Adrenal gland (tissue), 9 donors: ENCODE measurements at regions not wholly inside any gene's neighbourhood (a gene's known extent, or its start where the extent isn't known, plus 50 kb on each side); places are given as distances from the start of the nearest gene placed in this dataset.

Experiments used
- DNase-seq, 7 donors: peaks; one replicate each; pipeline ENCODE4 v3.0.0-alpha.2; 2019 to 2020
- H3K27ac ChIP-seq, 5 donors: fragments of 200-600 bp; sonication (generic) in 4 of 5; 1 replicate in 3 of 5; 2 replicates in 2 of 5; pipeline versions ENCODE4 v1.5.1 to v1.8.0; 2016 to 2020; ENCODE audit warnings: mild to moderate bottlenecking in 1 of 5
- H3K27me3 ChIP-seq: fragments of 200-600 bp; 2 replicates; pipeline ENCODE4 v1.8.0; 2021
- H3K36me3 ChIP-seq, 2 donors: fragments of 200-600 bp; replicated peaks in 1 of 2; 1 replicate in 1 of 2; 2 replicates in 1 of 2; pipeline versions ENCODE4 v1.5.1 to v1.8.0; 2018 to 2022
- H3K4me1 ChIP-seq, 2 donors: fragments of 200-600 bp; replicated peaks in 1 of 2; 1 replicate in 1 of 2; 2 replicates in 1 of 2; pipeline versions ENCODE4 v1.5.1 to v1.8.0; 2018 to 2021
- H3K4me3 ChIP-seq, 4 donors: fragments of 200-600 bp; sonication (generic) in 3 of 4; one replicate each; pipeline ENCODE4 v1.5.1; 2016 to 2018
- H3K9me3 ChIP-seq, 3 donors: fragments of 200-600 bp; sonication (generic) in 1 of 3; replicated peaks in 1 of 3; 1 replicate in 2 of 3; 2 replicates in 1 of 3; pipeline versions ENCODE4 v1.5.1 to v1.8.0; 2016 to 2021
- CTCF ChIP-seq, 6 experiments: fragments of 450-650 bp in 4 of 6; fragments of 200-600 bp in 2 of 6; sonication (generic) in 1 of 6; IDR thresholded peaks; 1 replicate in 5 of 6; 2 replicates in 1 of 6; pipeline versions ENCODE4 v1.5.1 to v1.8.0; 2016 to 2021; ENCODE audit warnings: antibody characterized with exemption in 6 of 6, mild to moderate bottlenecking in 2 of 6, moderate library complexity in 1 of 6
- POLR2A ChIP-seq, 2 donors: fragments of 450-650 bp; IDR thresholded peaks; one replicate each; pipeline ENCODE4 v1.6.1; 2017; ENCODE audit warnings: antibody characterized with exemption in 2 of 2, mild to moderate bottlenecking in 2 of 2, moderate library complexity in 1 of 2
- WGBS, 4 donors: extraction: QIAGEN DNeasy Blood & Tissue Kit in 2 of 4; methylation state at CpG; one replicate each; pipeline versions ENCODE4 v1.1.5 to v1.1.7; 2013 to 2017; 5-methylcytosine and 5-hydroxymethylcytosine counted together
- intact Hi-C, 2 donors: fragments of 100-400 bp; cut with DNase I; formaldehyde crosslinking; loops; one replicate each; pipeline versions ENCODE4 v1.14.1 to v1.15.0; 2022 to 2023
- donor health status: healthy with polysubstance abuse.
- donor health status: Bipolar disorder and iron deficiency.
- donor health status: DM: yes; HTN: yes; CAD: no.
- donor health status: DM: no; HTN: no; CAD: no.
- donor health status: DM: no; HTN: no; CAD: no.

GRCh38 chr10:36173364-36173763 is 531.3 kb upstream of the FZD8 start:
- H3K36me3 ChIP-seq, result no peaks in the 10 kb centered on the region
- H3K4me1 ChIP-seq, result peaks cover 0 to 14% of the 10 kb centered on the region in 2 donors
- intact Hi-C loops, result no loop called here
- DNase-seq, result peak in 3 of 7 donors; percentile 10 to 54 (median 20)
- no peaks in the 10 kb centered on the region for H3K9me3 ChIP-seq
- TF ChIP-seq CTCF (IDR thresholded peaks at IDR 0.05), result no peak
- TF ChIP-seq POLR2A (IDR thresholded peaks at IDR 0.05), result no peak
- no peak overlapping the region for H3K27ac ChIP-seq
- 42 to 65% (median 55%) methylated on average over 4 of the region's 4 CpGs for WGBS, 4 donors
- H3K27me3 ChIP-seq, result no peaks in the 10 kb centered on the region
- no peak overlapping the region for H3K4me3 ChIP-seq

GRCh38 chr10:36171953-36172940 is 530.2 kb upstream of the FZD8 start:
- Histone ChIP-seq H3K27ac (peak overlapping the region in 1 of 5 donors; percentile 12), H3K36me3 (no peaks in the 10 kb centered on the region), H3K9me3 (no peaks in the 10 kb centered on the region), H3K27me3 (no peaks in the 10 kb centered on the region), H3K4me1 (peaks cover 0 to 14% of the 10 kb centered on the region in 2 donors), H3K4me3 (no peak overlapping the region)
- no peak for TF ChIP-seq CTCF (IDR thresholded peaks at IDR 0.05)
- TF ChIP-seq POLR2A (IDR thresholded peaks at IDR 0.05), result no peak
- intact Hi-C loops, result no loop called here
- 51 to 57% (median 53%) methylated on average over 10 of the region's 10 CpGs for WGBS, 4 donors
- peak in 1 of 7 donors; percentile 21 for DNase-seq

- no peak overlapping the region for H3K27ac ChIP-seq
- intact Hi-C loops, result no loop called here
These were observed 529.5 kb upstream of the FZD8 start for GRCh38 chr10:36171556-36171952.

More at GRCh38 chr10:36171556-36171952, 529.5 kb upstream of the FZD8 start:
- TF ChIP-seq CTCF (IDR thresholded peaks at IDR 0.05), result no peak
- no peak for TF ChIP-seq POLR2A (IDR thresholded peaks at IDR 0.05)
- Histone ChIP-seq H3K27me3 (no peaks in the 10 kb centered on the region), H3K9me3 (no peaks in the 10 kb centered on the region), H3K36me3 (no peaks in the 10 kb centered on the region), H3K4me3 (no peak overlapping the region), H3K4me1 (peaks cover 0 to 14% of the 10 kb centered on the region in 2 donors)
- WGBS, 4 donors, result 10 to 33% (median 21%) methylated on average over 1 of the region's 1 CpG
- DNase-seq, result no peak
